HG02571 (cell line): ENCODE measurements at regions not wholly inside any gene's neighbourhood (a gene's known extent, or its start where the extent isn't known, plus 50 kb on each side); places are given as distances from the start of the nearest gene placed in this dataset.

Experiments
- ATAC-seq: cut with Tn5 transposase; IDR thresholded peaks from one replicate; pipeline ENCODE4 v1.9.1; 2021; ENCODE audit warnings: mild to moderate bottlenecking, moderate library complexity; ENCODE audit not compliant: unreplicated experiment

- no peak for ATAC-seq
Observed at GRCh38 chr16:85354686-85355514, 242.6 kb upstream of the CIBAR2 start.

- no peak for ATAC-seq
Observed at GRCh38 chr16:85355515-85355837, 243.2 kb upstream of the CIBAR2 start.

- ATAC-seq: no peak
Observed at GRCh38 chr16:85356157-85356556, 243.9 kb upstream of the CIBAR2 start.

GRCh38 chr16:85357323-85357722 lies 245.1 kb upstream of the CIBAR2 start:
- ATAC-seq: no peak

GRCh38 chr16:85357924-85358505 lies 245.7 kb upstream of the CIBAR2 start:
- ATAC-seq: no peak

GRCh38 chr16:85358704-85359146 lies 246.5 kb upstream of the CIBAR2 start:
- ATAC-seq: no peak

- no peak for ATAC-seq
Observed at GRCh38 chr16:85359147-85359822, 247.0 kb upstream of the CIBAR2 start.

GRCh38 chr16:85360323-85361277 lies 248.3 kb upstream of the CIBAR2 start:
- no peak for ATAC-seq

GRCh38 chr16:85361441-85362118 lies 249.3 kb upstream of the CIBAR2 start:
- no peak for ATAC-seq

GRCh38 chr16:85362443-85362842 lies 250.2 kb upstream of the CIBAR2 start:
- no peak for ATAC-seq

GRCh38 chr16:85363427-85363826 lies 249.7 kb upstream of the GSE1 start:
- ATAC-seq: no peak

GRCh38 chr16:85363881-85364280 lies 249.2 kb upstream of the GSE1 start:
- no peak for ATAC-seq

GRCh38 chr16:85364323-85365040 lies 248.6 kb upstream of the GSE1 start:
- ATAC-seq: no peak

GRCh38 chr16:85365120-85365519 lies 248.0 kb upstream of the GSE1 start:
- ATAC-seq: no peak

- no peak for ATAC-seq
Observed at GRCh38 chr16:85366031-85366763, 246.9 kb upstream of the GSE1 start.

- ATAC-seq: no peak
Observed at GRCh38 chr16:85367485-85367884, 245.6 kb upstream of the GSE1 start.

GRCh38 chr16:85369060-85369459 lies 244.1 kb upstream of the GSE1 start:
- no peak for ATAC-seq

GRCh38 chr16:85369741-85370528 lies 243.2 kb upstream of the GSE1 start:
- no peak for ATAC-seq
